ENCODE measurements at regions not wholly inside any gene's neighbourhood (a gene's known extent, or its start where the extent isn't known, plus 50 kb on each side); places are given as distances from the start of the nearest gene placed in this dataset.

DNA sequence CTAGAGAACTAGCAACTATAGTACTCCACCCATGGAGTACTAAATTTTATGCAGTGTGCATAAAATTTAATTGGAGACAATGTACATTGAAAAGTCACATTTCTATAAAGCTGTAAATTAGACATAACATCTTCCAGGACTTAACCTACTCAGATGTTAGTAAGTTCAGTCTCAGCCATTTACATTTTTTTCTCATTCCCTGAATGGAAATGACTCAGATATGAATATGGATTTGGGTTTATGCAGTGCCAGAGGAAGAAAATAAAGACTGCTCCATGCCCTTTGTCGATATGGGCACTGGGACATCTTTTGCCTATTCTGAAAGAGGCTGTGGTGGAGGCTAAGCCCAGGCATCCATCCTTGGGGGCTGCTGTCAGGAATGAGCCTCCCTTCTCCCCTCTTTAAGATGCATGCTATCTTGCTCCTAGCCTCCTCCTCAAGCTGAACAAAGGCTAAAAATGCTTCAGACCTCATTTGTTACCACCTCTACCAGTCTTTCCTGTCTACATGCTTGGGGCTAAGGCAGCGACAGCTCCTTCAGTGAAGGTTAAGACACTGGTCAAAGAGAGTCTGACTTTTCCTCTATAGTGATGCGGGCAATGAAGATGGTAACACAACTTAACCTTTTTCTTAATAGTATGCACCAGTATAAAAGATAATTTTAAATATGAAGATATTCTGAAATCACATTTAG is 486.8 kb upstream of the ANKRD30A start:
- no peak for DNase-seq (ENCODE audit: low read depth in 2 of 3, low spot score in 1 of 3)

DNA sequence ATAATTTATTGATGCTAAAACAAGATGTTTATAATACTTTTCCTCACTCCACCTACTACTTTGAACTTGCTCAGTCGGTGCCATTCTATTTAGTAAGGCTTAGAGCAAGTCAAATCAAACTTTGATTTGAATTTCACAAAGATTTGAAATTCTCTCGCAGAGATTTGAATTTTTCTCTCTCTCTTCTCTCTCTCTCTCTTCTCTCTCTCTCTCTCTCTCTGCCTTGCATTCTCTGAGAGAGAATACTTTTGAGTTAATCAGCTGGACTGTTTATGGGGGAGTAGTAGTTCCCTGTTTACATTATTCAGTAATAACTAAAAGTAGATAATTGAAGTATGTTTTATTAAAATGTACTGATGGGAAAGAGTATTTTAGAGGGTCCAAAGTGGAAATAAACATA is 488.5 kb upstream of the ANKRD30A start:
- DNase-seq (ENCODE audit: low read depth in 2 of 3, low spot score in 1 of 3): no peak

DNA sequence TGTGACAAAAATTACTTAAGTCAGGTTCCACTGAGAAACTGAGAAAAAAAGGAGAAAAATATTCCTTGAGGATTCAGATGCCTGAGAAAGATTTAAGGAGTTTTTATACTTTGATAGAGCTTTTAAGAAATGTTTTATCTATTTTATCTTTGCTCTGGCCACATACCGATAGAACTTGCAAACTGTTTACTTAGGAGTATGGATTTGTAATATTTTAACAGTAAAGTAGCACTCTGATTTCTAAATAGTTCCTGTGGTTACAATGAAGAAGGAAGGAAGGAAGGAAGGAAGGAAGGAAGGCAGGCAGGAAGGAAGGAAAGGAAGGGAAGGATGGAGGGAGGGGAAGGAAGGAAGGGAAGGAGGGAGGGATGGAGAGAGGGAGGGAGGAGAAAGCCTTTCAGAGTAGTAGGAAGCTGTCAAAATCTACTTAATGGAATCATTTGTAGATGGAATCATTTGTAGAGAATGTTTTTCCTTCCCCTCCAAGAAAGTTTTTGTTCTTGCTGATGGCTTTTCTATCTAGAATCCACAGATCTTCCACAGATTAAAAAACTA is 489.0 kb upstream of the ANKRD30A start:
- DNase-seq (ENCODE audit: low read depth in 2 of 3, low spot score in 1 of 3): no peak

DNA sequence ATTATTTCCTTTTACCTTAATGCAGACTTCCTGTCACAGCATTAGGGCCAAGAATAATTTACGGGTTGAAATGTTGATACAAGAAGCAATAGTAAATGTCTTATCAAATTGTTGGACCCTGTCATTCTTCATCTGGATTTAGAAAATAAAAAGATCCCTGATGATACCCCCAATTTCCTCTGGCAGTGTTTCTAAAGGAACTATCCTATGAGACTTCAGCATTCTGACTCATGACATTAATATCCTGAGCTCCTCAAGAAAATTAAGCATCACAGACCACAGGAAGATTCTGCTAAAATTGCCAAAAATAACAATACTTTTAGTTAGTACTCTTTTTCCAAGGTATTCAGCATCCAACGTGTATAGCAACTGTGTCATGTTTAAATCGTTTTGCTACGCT is 490.5 kb upstream of the ANKRD30A start:
- DNase-seq (ENCODE audit: low read depth in 2 of 3, low spot score in 1 of 3): no peak

DNA sequence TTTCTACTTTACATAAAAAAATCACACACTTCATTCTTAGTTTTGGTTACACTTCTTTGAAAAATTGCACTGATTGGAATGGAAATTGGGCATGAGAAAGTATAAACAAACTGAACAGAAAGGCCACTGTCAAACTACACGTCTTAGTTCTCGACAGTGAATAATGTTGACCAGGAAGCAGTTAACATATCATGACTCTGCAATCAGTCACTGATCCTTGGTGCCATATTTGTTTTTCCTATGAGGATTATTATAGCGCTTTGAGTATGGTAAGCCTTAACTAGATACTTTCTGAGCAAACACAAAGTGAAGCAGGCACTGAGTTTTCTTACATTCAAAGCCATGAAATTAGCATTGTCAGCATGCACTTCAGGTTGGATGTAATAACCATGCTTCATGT is 495.1 kb upstream of the ANKRD30A start:
- DNase-seq (ENCODE audit: low read depth in 2 of 3, low spot score in 1 of 3): no peak

DNA sequence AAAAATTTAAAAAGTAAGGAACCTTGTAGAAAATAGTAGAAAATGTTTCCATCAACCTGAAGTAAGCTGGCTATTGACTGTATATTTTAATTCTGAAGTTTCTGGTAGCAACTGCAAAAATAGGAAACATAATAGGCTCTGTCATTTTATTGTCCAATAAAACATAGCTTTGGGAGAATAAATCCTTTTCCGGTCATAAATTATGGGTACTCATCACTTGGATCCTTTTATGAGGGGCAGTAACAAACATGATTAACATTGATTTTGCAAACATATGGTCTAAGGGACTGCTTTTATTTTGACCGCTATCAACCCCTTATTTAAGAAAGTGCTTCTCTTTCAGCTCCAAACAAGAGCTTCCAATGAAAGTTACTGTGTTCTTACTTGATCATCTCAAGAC is 495.9 kb upstream of the ANKRD30A start:
- no peak for DNase-seq (ENCODE audit: low read depth in 2 of 3, low spot score in 1 of 3)

DNA sequence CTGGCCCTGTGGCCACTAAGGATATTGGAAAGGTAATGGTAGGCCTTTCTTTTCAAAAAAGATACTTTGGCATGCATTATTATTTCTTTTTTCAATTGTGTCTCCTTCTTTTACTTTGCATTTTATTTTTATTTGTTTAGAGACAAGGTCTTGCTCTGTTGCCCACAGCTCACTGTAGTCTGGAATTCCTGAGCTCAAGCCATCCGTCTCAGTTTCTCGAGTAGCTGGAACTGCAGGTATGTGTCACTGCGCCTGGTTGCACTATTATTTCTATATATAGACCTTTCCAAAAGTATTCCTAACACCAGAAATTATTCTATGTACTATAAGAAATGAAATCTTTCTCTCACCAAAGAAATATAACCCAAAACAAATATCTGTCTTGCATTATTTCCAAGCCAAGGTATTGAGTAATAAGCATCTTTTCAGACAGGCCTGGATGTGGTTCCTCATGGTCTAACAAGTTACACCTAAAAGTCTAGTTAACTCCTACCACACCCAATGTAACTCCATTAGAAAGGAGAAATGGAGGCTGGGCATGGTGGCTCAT is 500.8 kb upstream of the ANKRD30A start:
- DNase-seq (ENCODE audit: low read depth in 2 of 3, low spot score in 1 of 3): no peak

DNA sequence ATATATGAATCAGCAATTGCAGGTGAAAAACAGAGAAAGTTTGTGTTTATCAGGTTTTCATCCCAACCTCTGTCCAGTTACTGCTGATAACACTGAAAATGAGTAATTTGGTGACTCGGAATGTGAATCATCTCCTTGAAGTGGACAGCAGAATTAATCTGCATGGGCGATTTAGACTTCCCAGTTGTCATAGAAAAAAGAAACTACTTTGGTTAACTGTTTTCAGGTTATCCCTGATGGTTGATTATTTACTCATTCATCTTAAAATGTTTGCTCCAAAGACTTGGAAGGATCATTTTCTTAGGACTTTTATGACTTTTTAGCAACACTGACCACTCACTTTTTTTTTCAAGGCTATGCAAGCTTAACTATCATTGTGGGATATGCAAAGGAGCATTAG is 504.1 kb upstream of the ANKRD30A start:
- no peak for DNase-seq (ENCODE audit: low read depth in 2 of 3, low spot score in 1 of 3)

DNA sequence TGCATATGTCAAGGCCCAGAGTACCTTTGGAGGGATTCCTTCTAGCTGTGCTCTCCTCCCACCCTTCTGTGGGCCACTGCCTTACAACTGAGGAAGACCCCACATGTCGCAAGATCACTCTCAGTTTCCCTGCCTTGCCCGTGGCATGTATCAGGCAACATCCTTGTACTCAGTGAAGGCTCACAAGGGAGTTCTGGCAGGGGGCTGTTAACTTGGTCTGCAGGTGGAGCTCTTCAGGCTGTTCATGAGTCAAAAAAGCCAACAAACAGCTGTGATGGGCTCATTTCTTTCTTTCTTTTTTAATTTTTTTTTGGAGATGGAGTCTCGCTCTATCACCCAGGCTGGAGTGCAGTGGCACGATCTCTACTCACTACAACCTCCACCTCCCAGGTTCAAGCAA is 513.0 kb upstream of the ANKRD30A start:
- no peak for DNase-seq (ENCODE audit: low read depth in 2 of 3, low spot score in 1 of 3)

DNA sequence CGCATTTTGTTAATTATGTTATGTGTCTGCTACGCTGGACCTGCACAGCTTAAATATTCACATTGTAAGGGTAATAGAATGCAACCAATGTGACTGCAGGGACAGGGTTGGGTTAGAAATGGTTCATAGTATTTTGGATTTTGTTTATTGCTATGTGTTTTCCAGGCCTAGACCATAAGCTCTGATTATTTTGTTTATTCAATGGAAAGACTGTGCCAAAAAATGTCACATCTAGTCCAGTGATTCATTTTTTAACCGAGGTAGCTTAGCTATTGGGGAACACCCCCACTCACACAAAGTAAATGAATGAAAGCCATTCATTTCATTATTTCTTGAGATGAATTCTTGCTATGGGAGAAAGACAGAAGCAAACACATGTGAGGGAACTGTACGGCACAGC is 516.5 kb upstream of the ANKRD30A start:
- DNase-seq (ENCODE audit: low read depth in 2 of 3, low spot score in 1 of 3): no peak

DNA sequence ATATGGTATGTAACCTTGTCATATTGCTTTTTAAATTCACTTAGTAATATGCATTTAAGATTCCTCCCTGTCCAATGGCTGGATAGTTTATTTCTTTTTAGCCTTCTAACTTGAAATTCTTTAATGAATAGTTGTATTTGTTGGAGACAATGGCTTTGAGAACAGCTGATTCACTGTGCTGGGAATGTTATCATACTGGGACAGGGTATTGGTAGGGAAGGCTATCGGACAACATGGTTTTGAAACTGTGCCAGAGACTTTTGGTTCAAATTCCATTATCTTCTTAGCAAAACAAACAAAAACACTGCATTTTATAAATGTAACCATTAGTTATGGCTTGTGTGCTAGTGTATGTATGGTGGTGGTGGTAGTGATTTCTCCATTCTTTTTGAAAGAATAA is 517.1 kb upstream of the ANKRD30A start:
- DNase-seq (ENCODE audit: low read depth in 2 of 3, low spot score in 1 of 3): no peak

DNA sequence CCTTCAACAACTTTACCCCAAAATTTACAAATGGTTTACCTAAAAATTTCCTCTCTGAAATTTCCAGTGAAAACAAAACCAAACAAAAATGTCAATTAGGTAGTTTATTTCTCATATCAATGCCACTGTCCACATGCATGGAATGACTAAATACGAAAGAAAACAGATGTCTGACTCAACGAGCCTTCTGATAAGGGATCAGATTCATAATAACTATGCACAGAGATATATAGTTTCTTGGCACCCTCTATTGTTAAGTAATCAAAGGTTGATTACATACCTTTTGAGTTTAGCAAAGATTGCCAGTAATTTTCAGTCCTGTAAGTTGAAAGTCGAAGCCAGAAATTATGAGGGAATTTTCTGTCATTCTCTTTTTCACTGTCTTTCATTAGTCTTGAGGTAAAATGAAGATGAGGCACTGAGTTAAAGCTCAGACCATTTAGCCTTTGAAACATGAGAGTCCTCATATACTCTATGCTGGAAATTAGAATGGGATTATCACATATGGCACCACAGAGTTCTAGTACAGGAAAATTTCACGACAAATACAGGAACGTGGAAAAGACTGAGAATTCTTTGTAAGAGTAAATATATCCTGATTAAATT is 519.1 kb upstream of the ANKRD30A start:
- DNase-seq (ENCODE audit: low read depth in 2 of 3, low spot score in 1 of 3): no peak

DNA sequence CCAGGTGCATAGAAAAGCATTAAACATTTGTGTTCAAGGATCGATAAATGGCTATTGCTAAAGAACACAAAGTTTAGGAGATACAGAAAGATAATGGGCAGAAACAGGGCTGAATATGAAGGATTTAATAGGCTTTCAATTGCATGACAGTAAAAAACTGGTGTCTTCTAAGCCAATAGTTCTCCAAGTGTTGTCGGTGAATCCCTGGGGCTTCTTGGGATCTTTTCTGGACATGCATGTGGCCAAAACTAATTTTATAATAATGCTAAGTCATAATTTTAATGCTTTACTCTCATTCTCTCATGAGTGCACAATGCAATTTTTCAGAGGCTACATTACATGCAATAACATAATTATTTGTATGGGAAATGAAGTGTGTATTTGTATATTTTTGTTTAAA is 521.1 kb upstream of the ANKRD30A start:
- DNase-seq (ENCODE audit: low read depth in 2 of 3, low spot score in 1 of 3): no peak

DNA sequence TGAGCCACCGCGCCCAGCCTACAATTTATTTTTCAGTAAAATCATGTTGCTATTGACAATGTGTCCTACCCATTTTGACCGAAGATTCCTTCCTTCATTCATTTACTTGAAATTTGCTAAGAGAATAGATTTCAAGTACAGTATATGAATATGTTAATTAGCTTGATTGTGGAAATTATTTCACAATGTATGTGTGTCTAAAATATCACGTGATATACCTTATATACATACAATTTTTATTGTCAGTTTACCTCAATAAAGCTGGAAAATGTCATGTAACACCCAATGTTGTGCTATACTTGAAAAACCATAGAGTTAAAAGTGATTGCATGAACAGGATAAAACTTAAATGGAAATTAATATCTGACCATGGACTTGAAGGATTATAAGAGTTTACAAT is 521.7 kb upstream of the ANKRD30A start:
- no peak for DNase-seq (ENCODE audit: low read depth in 2 of 3, low spot score in 1 of 3)

DNA sequence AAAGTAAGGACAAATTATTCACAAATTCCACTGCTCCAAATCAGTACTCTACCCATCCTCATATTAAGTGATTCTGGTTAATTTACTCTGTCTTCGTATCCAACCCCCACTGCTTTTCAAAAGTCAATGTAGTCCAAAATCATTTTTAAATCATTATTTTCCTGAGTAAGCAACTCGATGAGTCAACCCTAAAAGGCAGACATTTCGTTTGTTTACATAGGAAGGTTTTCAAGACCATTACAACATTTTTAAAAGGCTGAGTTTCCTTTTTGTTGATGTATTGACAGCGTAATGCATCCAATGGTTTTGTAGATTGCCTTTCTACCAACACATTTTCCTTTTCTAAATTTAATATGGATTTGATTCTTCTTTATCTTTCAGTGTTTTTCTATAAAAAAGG is 523.0 kb upstream of the ANKRD30A start:
- DNase-seq (ENCODE audit: low read depth in 2 of 3, low spot score in 1 of 3): no peak

DNA sequence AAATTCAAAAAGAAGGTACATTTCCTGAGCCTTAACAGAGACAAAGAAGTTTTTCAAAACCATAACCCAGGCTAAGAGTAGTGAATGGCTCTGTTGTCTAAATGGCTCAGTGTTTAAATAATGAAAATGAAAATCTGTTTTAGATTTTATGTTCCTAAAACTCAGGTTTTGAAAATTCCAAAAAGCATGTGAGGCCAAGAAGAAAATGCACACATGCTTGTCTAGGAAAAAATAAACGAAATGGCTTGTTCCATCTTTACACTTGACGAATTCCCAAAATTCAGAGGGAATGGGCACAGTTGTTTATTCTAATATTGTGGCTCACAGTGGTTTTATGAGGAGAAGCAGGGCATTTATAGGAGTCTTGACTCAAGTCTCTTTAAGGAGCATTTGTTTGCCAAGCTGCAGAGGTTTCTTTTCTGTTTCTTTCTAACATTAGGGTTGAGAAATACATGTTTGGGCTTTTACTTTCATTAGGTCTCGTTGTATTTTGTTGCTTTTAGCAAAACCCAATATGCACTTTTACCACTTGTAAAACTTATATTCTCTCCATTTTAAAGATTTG is 527.6 kb upstream of the ANKRD30A start:
- DNase-seq (ENCODE audit: low read depth in 2 of 3, low spot score in 1 of 3): no peak

DNA sequence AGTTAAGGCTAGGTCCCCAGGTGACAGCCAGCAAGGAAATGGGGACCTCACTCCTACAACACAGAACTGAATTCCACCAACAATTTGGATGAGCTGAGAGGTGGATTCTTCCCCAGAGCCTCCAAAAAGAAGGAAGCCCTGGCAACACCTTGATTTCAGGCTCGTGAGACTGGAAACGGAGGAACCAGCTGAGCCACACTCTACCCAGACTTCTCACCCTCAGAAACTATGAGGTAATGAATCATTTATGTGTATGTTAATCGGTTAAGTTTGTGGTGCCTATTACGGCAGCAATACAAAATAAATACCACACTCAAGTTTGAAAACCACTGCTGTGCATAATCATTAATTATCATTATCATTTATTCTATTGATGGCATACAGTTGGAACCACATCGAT is 532.4 kb upstream of the ANKRD30A start:
- no peak for DNase-seq (ENCODE audit: low read depth in 2 of 3, low spot score in 1 of 3)

DNA sequence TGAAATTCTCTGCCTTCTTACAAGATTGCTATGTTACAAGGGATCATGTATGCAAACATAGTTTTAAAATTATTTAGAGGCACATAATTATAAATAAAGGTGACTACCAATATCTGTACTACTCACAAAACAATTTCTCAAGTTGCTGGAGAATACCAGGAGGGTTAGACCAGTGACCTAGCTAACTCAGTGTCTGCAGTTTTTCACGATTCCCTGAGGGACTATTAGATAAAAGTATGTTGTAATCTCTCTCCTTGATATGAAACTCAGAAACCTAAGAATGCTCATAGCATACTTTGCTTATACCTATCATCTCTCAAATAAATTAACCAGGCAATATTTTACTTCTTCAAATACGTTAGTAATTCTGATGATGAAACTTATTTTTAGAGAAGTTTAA is 534.0 kb upstream of the ANKRD30A start:
- DNase-seq (ENCODE audit: low read depth in 2 of 3, low spot score in 1 of 3): no peak

DNA sequence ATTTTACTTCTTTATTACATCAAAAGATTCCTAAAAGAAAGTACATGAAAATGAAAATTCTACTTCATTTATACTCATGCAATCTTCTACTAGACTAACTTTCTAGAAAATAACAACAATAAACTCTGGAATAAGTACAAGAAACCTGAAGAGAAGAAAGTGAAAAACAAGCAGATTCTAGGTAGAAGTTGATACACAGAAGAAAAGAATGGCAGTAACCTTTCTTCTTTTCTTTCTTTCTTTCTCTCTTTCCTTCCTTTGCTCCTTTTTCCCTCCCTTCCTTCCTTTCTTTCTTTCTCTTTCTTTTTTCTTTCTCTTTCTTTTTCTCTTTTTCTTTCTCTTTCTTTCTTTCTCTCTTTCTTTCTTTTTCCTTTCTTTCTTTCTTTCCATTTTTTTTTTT is 541.7 kb upstream of the ANKRD30A start:
- DNase-seq (ENCODE audit: low read depth in 2 of 3, low spot score in 1 of 3): no peak

DNA sequence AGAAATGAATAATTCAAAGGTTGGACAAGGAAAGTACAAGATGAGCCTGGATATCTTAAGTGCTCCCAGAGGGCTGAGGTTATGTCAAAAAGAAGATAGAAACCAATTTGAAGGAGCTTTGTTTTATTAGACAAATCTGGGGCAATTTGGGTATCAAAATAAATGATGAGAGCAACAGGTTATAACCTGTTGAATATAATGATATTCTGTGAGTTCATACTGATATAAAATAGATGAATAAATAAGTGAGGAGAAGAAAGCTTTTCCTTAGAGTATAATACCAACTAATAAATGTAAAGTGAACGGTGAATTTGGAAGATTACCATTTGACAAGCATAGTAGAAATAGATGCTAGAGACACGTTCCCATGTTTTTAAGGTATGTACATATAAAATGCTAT is 544.2 kb upstream of the ANKRD30A start:
- no peak for DNase-seq (ENCODE audit: low read depth in 2 of 3, low spot score in 1 of 3)

DNA sequence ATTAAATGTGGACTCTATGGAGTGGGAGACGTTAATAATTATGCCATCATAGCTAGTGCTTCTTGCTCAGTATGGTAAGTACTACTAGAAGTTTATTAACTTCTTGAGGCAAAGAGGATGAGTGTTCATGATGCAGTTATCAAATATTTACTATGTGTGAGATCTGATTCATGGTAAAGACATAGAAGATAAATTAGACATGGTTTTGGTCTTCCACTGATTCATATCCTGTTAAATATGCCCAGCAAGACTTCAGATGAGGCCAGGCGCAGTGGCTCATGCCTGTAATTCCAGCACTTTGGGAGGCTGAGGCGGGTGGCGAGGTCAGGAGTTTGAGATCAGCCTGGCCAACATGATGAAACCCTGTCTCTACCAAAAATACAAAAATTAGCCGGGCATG is 547.1 kb upstream of the ANKRD30A start:
- DNase-seq (ENCODE audit: low read depth in 2 of 3, low spot score in 1 of 3): no peak

DNA sequence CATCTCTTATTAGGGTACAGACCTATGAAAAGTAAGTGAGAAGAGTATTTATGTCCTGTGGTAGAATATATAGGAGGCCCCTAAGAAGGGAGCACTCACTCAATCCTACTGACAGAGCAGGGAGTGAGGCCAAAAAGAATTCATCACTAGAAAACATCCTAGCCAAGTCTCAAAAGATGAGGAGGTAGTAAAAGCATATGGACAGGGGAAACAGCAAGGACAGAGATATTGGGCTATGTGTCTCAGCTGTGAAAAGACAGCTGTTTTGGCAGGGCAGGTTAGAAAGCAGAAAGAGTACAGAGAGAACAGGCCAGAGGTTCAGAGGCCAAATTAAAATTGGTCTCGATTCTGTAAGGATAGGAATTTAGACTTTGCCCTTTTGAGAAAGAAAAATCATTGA is 548.3 kb upstream of the ANKRD30A start:
- DNase-seq (ENCODE audit: low read depth in 2 of 3, low spot score in 1 of 3): no peak
